BLaER1 treated with 17β-estradiol and CSF1 and Interleukin-3, amounts not matched to agents 10 nM and 100 nM (cell line): ENCODE measurements at regions not wholly inside any gene's neighbourhood (a gene's known extent, or its start where the extent isn't known, plus 50 kb on each side); places are given as distances from the start of the nearest gene placed in this dataset.

Experiments
- H3K27ac ChIP-seq, 11 experiments: shearing (Covaris generic); formaldehyde crosslinking; 2 replicates each; pipeline ENCODE4 v1.8.1; 2022
- H3K27me3 ChIP-seq, 11 experiments: shearing (Covaris generic); formaldehyde crosslinking; 2 replicates each; pipeline ENCODE4 v1.8.1; 2022
- H3K36me3 ChIP-seq, 11 experiments: shearing (Covaris generic); formaldehyde crosslinking; 2 replicates each; pipeline ENCODE4 v1.8.1; 2022
- H3K4me1 ChIP-seq, 10 experiments: shearing (Covaris generic); formaldehyde crosslinking; 2 replicates each; pipeline ENCODE4 v1.8.1; 2022
- H3K4me2 ChIP-seq, 11 experiments: shearing (Covaris generic); formaldehyde crosslinking; 2 replicates each; pipeline ENCODE4 v1.8.1; 2022
- H3K4me3 ChIP-seq, 10 experiments: shearing (Covaris generic); formaldehyde crosslinking; 2 replicates each; pipeline ENCODE4 v1.8.1; 2022
- H3K9ac ChIP-seq, 11 experiments: shearing (Covaris generic); formaldehyde crosslinking; 2 replicates each; pipeline ENCODE4 v1.8.1; 2022
- H3K9me3 ChIP-seq, 11 experiments: shearing (Covaris generic); formaldehyde crosslinking; replicated peaks in 1 of 11; 2 replicates each; pipeline ENCODE4 v1.8.1; 2022
- H4K20me1 ChIP-seq, 11 experiments: shearing (Covaris generic); formaldehyde crosslinking; 2 replicates each; pipeline ENCODE4 v1.8.1; 2022
- Cebpa-rat ChIP-seq, 11 experiments: shearing (Covaris generic); IDR thresholded peaks; 2 replicates each; pipeline ENCODE4 v1.8.1; 2022

GRCh38 chr6:62746161-62746560, 460.1 kb upstream of the KHDRBS2 start:
- Histone ChIP-seq H3K27ac (no peak overlapping the region), H3K27me3 (no peaks in the 10 kb centered on the region), H3K9me3 (no peaks in the 10 kb centered on the region), H3K4me3 (no peak overlapping the region), H3K4me1 (no peaks in the 10 kb centered on the region), H3K4me2 (no peak overlapping the region), H4K20me1 (no peaks in the 10 kb centered on the region), H3K9ac (no peak overlapping the region), H3K36me3 (no peaks in the 10 kb centered on the region)
- no peak for TF ChIP-seq Cebpa-rat (IDR thresholded peaks at IDR 0.05)

DNA sequence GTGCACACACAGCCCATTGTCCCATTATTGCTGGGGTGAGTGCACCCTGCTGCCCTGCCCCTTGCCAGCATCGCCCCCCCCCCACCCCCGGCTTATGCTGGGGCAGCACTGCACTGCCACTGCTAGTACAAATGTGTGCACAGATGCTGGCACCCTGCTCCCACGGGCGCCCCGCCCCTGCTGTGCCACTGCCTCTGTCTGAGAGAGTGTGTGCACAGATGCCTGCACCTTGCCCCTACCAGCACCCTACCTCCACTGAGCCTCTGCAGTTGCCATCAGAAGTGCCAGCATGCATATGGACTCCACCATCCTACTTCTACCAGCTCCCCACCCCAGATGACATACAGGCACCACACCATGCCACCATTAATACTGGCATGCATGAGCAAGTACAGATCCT, 454.6 kb upstream of the KHDRBS2 start:
- no peak for TF ChIP-seq Cebpa-rat (IDR thresholded peaks at IDR 0.05)
- Histone ChIP-seq H4K20me1 (no peaks in the 10 kb centered on the region), H3K27ac (no peak overlapping the region), H3K27me3 (no peaks in the 10 kb centered on the region), H3K36me3 (no peaks in the 10 kb centered on the region), H3K9me3 (no peaks in the 10 kb centered on the region), H3K9ac (no peak overlapping the region), H3K4me2 (no peak overlapping the region), H3K4me3 (no peak overlapping the region), H3K4me1 (no peaks in the 10 kb centered on the region)

DNA sequence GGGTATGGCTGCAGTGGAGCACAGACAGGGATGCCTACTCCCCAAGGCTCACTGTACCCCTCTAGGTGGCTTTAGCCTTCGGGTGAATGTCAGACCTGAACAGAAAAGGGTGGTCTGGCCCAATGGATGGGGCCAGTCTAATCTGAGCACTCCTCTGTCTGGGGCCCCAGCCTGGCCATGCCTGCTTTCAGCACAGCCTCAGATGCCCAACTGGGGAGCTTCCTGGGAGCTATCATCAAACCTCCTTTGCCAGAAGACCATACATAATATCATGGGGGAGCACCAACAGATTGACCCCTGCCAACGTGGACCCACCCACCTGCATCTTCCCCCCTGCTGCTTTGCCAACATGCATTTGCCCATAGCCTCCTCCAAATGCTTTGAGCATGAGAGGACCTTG, 454.1 kb upstream of the KHDRBS2 start:
- H3K9me3 ChIP-seq: no peaks in the 10 kb centered on the region
- no peaks in the 10 kb centered on the region for H4K20me1 ChIP-seq
- H3K27ac ChIP-seq: no peak overlapping the region
- H3K4me2 ChIP-seq: no peak overlapping the region
- no peak overlapping the region for H3K9ac ChIP-seq
- H3K27me3 ChIP-seq: no peaks in the 10 kb centered on the region
- H3K4me1 ChIP-seq: no peaks in the 10 kb centered on the region
- no peak for TF ChIP-seq Cebpa-rat (IDR thresholded peaks at IDR 0.05)
- H3K4me3 ChIP-seq: no peak overlapping the region
- no peaks in the 10 kb centered on the region for H3K36me3 ChIP-seq

DNA sequence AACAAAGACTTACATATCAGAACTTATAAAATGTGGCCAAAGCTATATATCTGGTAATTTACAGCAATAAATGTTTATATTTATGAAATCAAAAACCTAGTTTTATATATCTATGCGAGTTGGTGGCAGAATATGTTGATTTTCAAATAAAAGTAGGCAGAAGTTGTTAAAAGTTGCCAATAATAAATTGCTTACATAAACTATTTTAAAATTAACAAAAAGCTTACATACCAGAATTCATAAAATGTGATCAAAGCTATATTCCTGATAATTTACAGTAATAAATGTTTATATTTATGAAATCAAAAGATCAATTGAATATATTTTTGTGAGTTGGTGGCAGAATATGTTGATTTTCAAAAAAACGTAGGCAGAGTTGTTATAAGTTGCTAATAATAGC, 451.8 kb upstream of the KHDRBS2 start:
- Histone ChIP-seq H3K4me1 (no peaks in the 10 kb centered on the region), H3K27ac (no peak overlapping the region), H4K20me1 (no peaks in the 10 kb centered on the region), H3K27me3 (no peaks in the 10 kb centered on the region), H3K9ac (no peak overlapping the region), H3K9me3 (no peaks in the 10 kb centered on the region), H3K4me3 (no peak overlapping the region), H3K36me3 (no peaks in the 10 kb centered on the region), H3K4me2 (no peak overlapping the region)
- TF ChIP-seq Cebpa-rat (IDR thresholded peaks at IDR 0.05): no peak

DNA sequence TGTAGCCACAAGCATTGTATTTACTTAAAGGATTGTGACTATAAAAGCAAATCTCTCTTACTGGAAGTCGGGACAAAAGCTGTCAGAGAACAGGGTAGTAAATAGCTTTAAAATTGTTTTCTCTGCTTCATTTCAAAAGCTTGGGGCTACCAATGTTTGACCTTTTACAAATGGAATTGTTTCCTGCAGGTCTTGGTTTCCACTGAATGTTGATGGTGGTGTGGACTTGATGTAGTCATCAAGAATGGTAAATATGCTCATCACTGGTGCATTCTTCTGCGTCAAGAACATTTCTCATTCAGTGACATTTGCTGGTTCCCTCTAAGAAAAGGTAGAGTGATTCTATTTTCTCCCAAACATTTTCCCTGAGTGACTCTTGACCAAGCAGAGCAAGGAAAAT, 435.4 kb upstream of the KHDRBS2 start:
- H3K4me2 ChIP-seq: no peak overlapping the region
- no peaks in the 10 kb centered on the region for H4K20me1 ChIP-seq
- no peak overlapping the region for H3K9ac ChIP-seq
- H3K4me3 ChIP-seq: no peak overlapping the region
- no peaks in the 10 kb centered on the region for H3K36me3 ChIP-seq
- H3K27me3 ChIP-seq: no peaks in the 10 kb centered on the region
- H3K27ac ChIP-seq: no peak overlapping the region
- no peak for TF ChIP-seq Cebpa-rat (IDR thresholded peaks at IDR 0.05)
- H3K4me1 ChIP-seq: no peaks in the 10 kb centered on the region
- H3K9me3 ChIP-seq: peaks cover 0 to 4% (median 2%) of the 10 kb centered on the region in 11 experiments; a peak in 9 of 22 replicates

DNA sequence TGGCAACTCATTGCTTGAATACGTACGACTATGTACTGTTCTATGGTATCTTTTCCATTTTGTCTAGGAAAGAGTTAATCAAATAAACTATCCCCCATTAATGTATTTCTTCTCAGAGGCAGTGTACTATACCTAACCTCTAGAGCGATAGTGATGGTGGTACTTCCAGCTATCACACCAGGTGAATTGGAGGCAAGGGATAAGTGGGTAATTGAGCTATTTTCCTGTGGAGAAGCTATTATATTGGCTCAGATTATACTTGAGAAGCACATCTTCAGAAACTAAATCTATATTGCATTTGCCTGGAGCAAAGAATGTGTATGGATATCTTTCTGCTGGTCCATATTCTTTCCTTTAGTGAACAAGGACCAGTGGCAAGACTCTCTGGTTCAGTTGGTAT, 430.7 kb upstream of the KHDRBS2 start:
- no peak for TF ChIP-seq Cebpa-rat (IDR thresholded peaks at IDR 0.05)
- Histone ChIP-seq H3K27ac (no peak overlapping the region), H3K9ac (no peak overlapping the region), H3K4me3 (no peak overlapping the region), H4K20me1 (no peaks in the 10 kb centered on the region), H3K4me1 (no peaks in the 10 kb centered on the region), H3K36me3 (no peaks in the 10 kb centered on the region), H3K27me3 (no peaks in the 10 kb centered on the region), H3K9me3 (no peaks in the 10 kb centered on the region), H3K4me2 (no peak overlapping the region)

GRCh38 chr6:62714112-62714511, 428.1 kb upstream of the KHDRBS2 start:
- Histone ChIP-seq H3K4me1 (no peaks in the 10 kb centered on the region), H3K9ac (no peak overlapping the region), H3K4me2 (no peak overlapping the region), H3K9me3 (no peaks in the 10 kb centered on the region), H3K4me3 (no peak overlapping the region), H3K27ac (no peak overlapping the region), H3K27me3 (no peaks in the 10 kb centered on the region), H4K20me1 (no peaks in the 10 kb centered on the region), H3K36me3 (no peaks in the 10 kb centered on the region)
- TF ChIP-seq Cebpa-rat (IDR thresholded peaks at IDR 0.05): no peak

- no peak for TF ChIP-seq Cebpa-rat (IDR thresholded peaks at IDR 0.05)
- no peak overlapping the region for H3K4me3 ChIP-seq
- no peaks in the 10 kb centered on the region for H3K9me3 ChIP-seq
- no peak overlapping the region for H3K4me2 ChIP-seq
- H3K36me3 ChIP-seq: no peaks in the 10 kb centered on the region
- H4K20me1 ChIP-seq: no peaks in the 10 kb centered on the region
- H3K27ac ChIP-seq: no peak overlapping the region
- H3K9ac ChIP-seq: no peak overlapping the region
- H3K4me1 ChIP-seq: no peaks in the 10 kb centered on the region
- H3K27me3 ChIP-seq: no peaks in the 10 kb centered on the region
Observed at GRCh38 chr6:62711750-62712149, 425.7 kb upstream of the KHDRBS2 start.

DNA sequence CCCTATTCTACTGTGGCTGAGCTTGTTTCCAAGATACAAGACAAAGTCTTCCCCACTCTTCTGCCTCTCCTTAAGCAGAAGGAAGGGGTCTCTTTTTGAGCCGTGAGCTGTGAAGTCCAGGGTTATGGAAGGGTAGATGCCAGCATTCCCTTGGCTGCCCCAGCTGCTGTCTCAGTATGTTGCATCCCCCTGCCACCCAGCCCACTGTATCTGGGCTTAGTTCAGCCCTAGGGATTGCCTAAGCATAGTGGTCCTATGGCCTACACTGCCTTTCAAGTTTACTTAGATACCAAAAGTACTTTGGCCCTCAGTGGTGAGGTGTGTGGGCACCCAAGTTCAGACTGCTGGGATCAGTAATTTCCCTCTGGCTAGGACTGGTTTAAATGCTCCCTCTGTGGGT, 421.9 kb upstream of the KHDRBS2 start:
- no peaks in the 10 kb centered on the region for H3K36me3 ChIP-seq
- H4K20me1 ChIP-seq: no peaks in the 10 kb centered on the region
- H3K27me3 ChIP-seq: no peaks in the 10 kb centered on the region
- no peaks in the 10 kb centered on the region for H3K9me3 ChIP-seq
- no peak overlapping the region for H3K4me3 ChIP-seq
- no peak for TF ChIP-seq Cebpa-rat (IDR thresholded peaks at IDR 0.05)
- no peak overlapping the region for H3K9ac ChIP-seq
- H3K27ac ChIP-seq: no peak overlapping the region
- no peaks in the 10 kb centered on the region for H3K4me1 ChIP-seq
- H3K4me2 ChIP-seq: no peak overlapping the region

- Histone ChIP-seq H4K20me1 (no peaks in the 10 kb centered on the region), H3K27me3 (no peaks in the 10 kb centered on the region), H3K4me2 (no peak overlapping the region), H3K36me3 (no peaks in the 10 kb centered on the region), H3K27ac (no peak overlapping the region), H3K4me3 (no peak overlapping the region), H3K9me3 (no peaks in the 10 kb centered on the region), H3K4me1 (no peaks in the 10 kb centered on the region), H3K9ac (no peak overlapping the region)
- TF ChIP-seq Cebpa-rat (IDR thresholded peaks at IDR 0.05): no peak
Observed at GRCh38 chr6:62707156-62707555, 421.1 kb upstream of the KHDRBS2 start.

- no peak overlapping the region for H3K4me3 ChIP-seq
- H3K9me3 ChIP-seq: peaks cover 0 to 14% (median 3%) of the 10 kb centered on the region in 11 experiments; a peak in 10 of 22 replicates
- no peak for TF ChIP-seq Cebpa-rat (IDR thresholded peaks at IDR 0.05)
- no peak overlapping the region for H3K27ac ChIP-seq
- H3K27me3 ChIP-seq: no peaks in the 10 kb centered on the region
- H3K4me1 ChIP-seq: no peaks in the 10 kb centered on the region
- no peak overlapping the region for H3K9ac ChIP-seq
- no peaks in the 10 kb centered on the region for H4K20me1 ChIP-seq
- H3K36me3 ChIP-seq: no peaks in the 10 kb centered on the region
- H3K4me2 ChIP-seq: no peak overlapping the region
Observed at GRCh38 chr6:62683063-62683462, 397.0 kb upstream of the KHDRBS2 start.
